IMR-90 (cell line): ENCODE measurements at regions not wholly inside any gene's neighbourhood (a gene's known extent, or its start where the extent isn't known, plus 50 kb on each side); places are given as distances from the start of the nearest gene placed in this dataset.

Experiments
- ATAC-seq: fragments of 200-7000 bp; cut with Tn5 transposase; 2 replicates; pipeline ENCODE4 v1.9.1; 2020; ENCODE audit warnings: low read depth, mild to moderate bottlenecking, moderate library complexity
- BruUV-seq: library from RNA; stranded (reverse); fragments of 400-500 nt; replicated peaks from 2 replicates; lab custom pipeline; 2021; lab: Mats Ljungman, UMichigan
- CTCF ChIA-PET: fragments of 300-600 bp; formaldehyde crosslinking; extraction: SDS; loops from one replicate; lab custom pipeline; 2021; ENCODE audit warnings: antibody characterized with exemption; lab: Yijun Ruan, JAX
- POLR2A ChIA-PET: fragments of 300-600 bp; sonication (Branson Sonifier 250); formaldehyde crosslinking; loops from one replicate; lab custom pipeline; 2022; ENCODE audit warnings: antibody characterized with exemption; ENCODE audit not compliant: unreplicated experiment; lab: Charles Lee
- DNase-seq: peaks from one replicate; pipeline ENCODE4 v3.0.0; 2013
- H2AFZ ChIP-seq: replicated peaks from 2 replicates; pipeline ENCODE3; 2013; ENCODE audit warnings: low read length, mild to moderate bottlenecking; ENCODE audit not compliant: poor library complexity
- H2AK5ac ChIP-seq: 2 replicates; pipeline ENCODE4 v1.6.1; 2013; ENCODE audit warnings: low read depth, low read length, inconsistent platforms
- H2AK9ac ChIP-seq: replicated peaks from 2 replicates; pipeline ENCODE3; 2013; ENCODE audit warnings: mild to moderate bottlenecking, low read depth, low read length, moderate library complexity; ENCODE audit not compliant: poor library complexity
- H2BK120ac ChIP-seq: 2 replicates; pipeline ENCODE4 v1.6.1; 2013; ENCODE audit warnings: low read depth, low read length, inconsistent platforms
- H2BK15ac ChIP-seq: 3 replicates; pipeline ENCODE4 v1.6.1; 2013; ENCODE audit warnings: low read depth, low read length, inconsistent platforms
- H2BK20ac ChIP-seq: 2 replicates; pipeline ENCODE4 v1.6.1; 2013; ENCODE audit warnings: low read depth, mild to moderate bottlenecking, inconsistent platforms, low read length, moderate library complexity
- H2BK5ac ChIP-seq: 2 replicates; pipeline ENCODE4 v1.6.1; 2013; ENCODE audit warnings: mild to moderate bottlenecking, low read depth, low read length, inconsistent platforms; ENCODE audit not compliant: poor library complexity, severe bottlenecking
- H3K14ac ChIP-seq: replicated peaks from 2 replicates; pipeline ENCODE4 v1.6.1; 2013; ENCODE audit warnings: low read depth, low read length, inconsistent platforms
- H3K18ac ChIP-seq: 2 replicates; pipeline ENCODE4 v1.6.1; 2013; ENCODE audit warnings: low read depth, low read length, control low read depth
- H3K23ac ChIP-seq: 2 replicates; pipeline ENCODE4 v1.6.1; 2013; ENCODE audit warnings: low read depth, low read length, inconsistent platforms
- H3K27ac ChIP-seq: 2 replicates; pipeline ENCODE4 v1.5.1; 2013; ENCODE audit warnings: mild to moderate bottlenecking, control low read depth, low read length; ENCODE audit not compliant: insufficient read depth
- H3K27me3 ChIP-seq: 2 replicates; pipeline ENCODE4 v1.6.1; 2013; ENCODE audit warnings: low read length; ENCODE audit not compliant: control insufficient read depth, insufficient read depth
- H3K36me3 ChIP-seq: 2 replicates; pipeline ENCODE4 v1.6.1; 2013; ENCODE audit warnings: low read length, mixed read lengths; ENCODE audit not compliant: control insufficient read depth, insufficient read depth
- H3K4ac ChIP-seq: 2 replicates; pipeline ENCODE4 v1.6.1; 2013; ENCODE audit warnings: low read depth, low read length, inconsistent platforms
- H3K4me1 ChIP-seq: 2 replicates; pipeline ENCODE4 v1.6.1; 2013; ENCODE audit warnings: low read length, mixed read lengths; ENCODE audit not compliant: control insufficient read depth, insufficient read depth
- H3K4me2 ChIP-seq: 2 replicates; pipeline ENCODE4 v1.6.1; 2013; ENCODE audit warnings: low read depth, mild to moderate bottlenecking, control low read depth, low read length, moderate library complexity
- H3K4me3 ChIP-seq: 2 replicates; pipeline ENCODE4 v1.5.1; 2013; ENCODE audit warnings: low read depth, mild to moderate bottlenecking, control low read depth, low read length, moderate library complexity; ENCODE audit not compliant: insufficient read depth
- H3K56ac ChIP-seq: 2 replicates; pipeline ENCODE4 v1.6.1; 2013; ENCODE audit warnings: low read length, inconsistent platforms; ENCODE audit not compliant: insufficient read depth; ENCODE audit errors: extremely low read depth
- H3K79me1 ChIP-seq, 2 experiments: 2 replicates each; pipeline ENCODE4 v1.6.1; 2013; ENCODE audit warnings: low read length in 2 of 2, inconsistent platforms in 1 of 2, low read depth in 1 of 2
- H3K9ac ChIP-seq: 2 replicates; pipeline ENCODE4 v1.6.1; 2013; ENCODE audit warnings: low read depth, low read length, control low read depth
- H3K9me1 ChIP-seq: 2 replicates; pipeline ENCODE4 v1.6.1; 2013; ENCODE audit warnings: low read length, inconsistent platforms; ENCODE audit not compliant: insufficient read depth
- H3K9me3 ChIP-seq: 2 replicates; pipeline ENCODE4 v1.6.1; 2013; ENCODE audit warnings: low read length; ENCODE audit not compliant: control insufficient read depth, insufficient read depth
- H4K20me1 ChIP-seq: 2 replicates; pipeline ENCODE4 v1.6.1; 2013; ENCODE audit warnings: low read length, inconsistent platforms; ENCODE audit not compliant: insufficient read depth
- H4K5ac ChIP-seq: 2 replicates; pipeline ENCODE4 v1.6.1; 2013; ENCODE audit warnings: mild to moderate bottlenecking, low read depth, low read length, control low read depth
- H4K8ac ChIP-seq, 2 experiments: 2 replicates each; pipeline ENCODE4 v1.6.1; 2013; ENCODE audit warnings: low read depth in 2 of 2, low read length in 2 of 2, control low read depth in 1 of 2, inconsistent platforms in 1 of 2
- H4K91ac ChIP-seq: 2 replicates; pipeline ENCODE4 v1.6.1; 2013; ENCODE audit warnings: low read depth, low read length, inconsistent platforms; ENCODE audit not compliant: insufficient read depth
- BHLHE40 ChIP-seq: fragments of 150-350 bp; IDR thresholded peaks from 2 replicates; pipeline ENCODE4 v1.6.1; 2016; ENCODE audit warnings: mild to moderate bottlenecking, low read depth, low read length
- CEBPB ChIP-seq: IDR thresholded peaks from 2 replicates; pipeline ENCODE4 v1.6.1; 2012; ENCODE audit warnings: low read depth, low read length, improper control_type of control experiment
- CHD1 ChIP-seq: IDR thresholded peaks from 2 replicates; pipeline ENCODE4 v1.6.1; 2012; ENCODE audit warnings: low read depth, low read length, improper control_type of control experiment
- FOS ChIP-seq: fragments of 150-350 bp; IDR thresholded peaks from 2 replicates; pipeline ENCODE4 v1.6.1; 2016; ENCODE audit warnings: low read depth, low read length
- MAFK ChIP-seq: IDR thresholded peaks from 2 replicates; pipeline ENCODE4 v1.6.1; 2012; ENCODE audit warnings: low read depth, low read length, improper control_type of control experiment
- MAZ ChIP-seq: IDR thresholded peaks from 2 replicates; pipeline ENCODE4 v1.6.1; 2012; ENCODE audit warnings: low read depth, mild to moderate bottlenecking, low read length, improper control_type of control experiment, moderate library complexity, borderline replicate concordance
- POLR2A ChIP-seq: IDR thresholded peaks from 2 replicates; pipeline ENCODE4 v1.6.1; 2012; ENCODE audit warnings: mild to moderate bottlenecking, low read depth, low read length
- RAD21 ChIP-seq: IDR thresholded peaks from 2 replicates; pipeline ENCODE4 v1.6.1; 2012; ENCODE audit warnings: low read length, improper control_type of control experiment
- RCOR1 ChIP-seq: IDR thresholded peaks from 2 replicates; pipeline ENCODE4 v1.6.1; 2012; ENCODE audit warnings: mild to moderate bottlenecking, low read length, improper control_type of control experiment; ENCODE audit not compliant: insufficient replicate concordance
- RFX5 ChIP-seq: IDR thresholded peaks from 2 replicates; pipeline ENCODE4 v1.8.0; 2012; ENCODE audit warnings: low read depth, mild to moderate bottlenecking, low read length, moderate library complexity
- SMC3 ChIP-seq: fragments of 150-350 bp; IDR thresholded peaks from 2 replicates; pipeline ENCODE4 v1.6.1; 2016; ENCODE audit warnings: low read depth, mild to moderate bottlenecking, antibody characterized with exemption, low read length, moderate library complexity
- WGBS, 2 experiments: methylation state at CpG; one replicate each; pipeline versions ENCODE4 v1.1.5 to v1.1.7; 2013; ENCODE audit warnings: missing lambda C conversion rate in 2 of 2; ENCODE audit not compliant: insufficient read length in 1 of 2; ENCODE audit errors: extremely low coverage in 2 of 2; 5-methylcytosine and 5-hydroxymethylcytosine counted together
- dilution Hi-C: fragments of 300-500 bp; cut with HindIII; formaldehyde crosslinking; loops from one replicate; pipeline ENCODE4 v1.14.3; 2018; ENCODE audit warnings: low sequenced_read_pairs; ENCODE audit not compliant: unreplicated experiment
- in situ Hi-C: fragments of 300-500 bp; cut with MboI; formaldehyde crosslinking; loops from 3 replicates; pipeline ENCODE4 v1.14.3; 2019; ENCODE audit warnings: low sequenced_read_pairs, inconsistent platforms, mixed read lengths
- intact Hi-C: fragments of 100-400 bp; cut with micrococcal nuclease; formaldehyde crosslinking; loops from 2 replicates; pipeline ENCODE4 v1.10.0; 2022
- TF ChIP-seq, protein P1 (sequence below): fragments of 150-350 bp; IDR thresholded peaks from 2 replicates; pipeline ENCODE4 v1.6.1; 2016; ENCODE audit warnings: low read depth, mild to moderate bottlenecking, low read length, moderate library complexity, borderline replicate concordance
- TF ChIP-seq, protein P2 (sequence below): conservative IDR thresholded peaks from 2 replicates; pipeline ENCODE4 v1.5.1; 2012; ENCODE audit warnings: mild to moderate bottlenecking, low read depth, low read length, improper control_type of control experiment
- TF ChIP-seq, protein P3 (sequence below): fragments of 150-350 bp; IDR thresholded peaks from 2 replicates; pipeline ENCODE4 v1.6.1; 2017; ENCODE audit warnings: mild to moderate bottlenecking, antibody characterized with exemption, low read length, low read depth

GRCh38 chr9:90167914-90168313 is 474.7 kb downstream of the DIRAS2 start:
- no TSS peak for BruUV-seq
- Histone ChIP-seq H3K9me3 (no peaks in the 10 kb centered on the region), H3K18ac (no peak overlapping the region), H2BK5ac (no peak overlapping the region), H3K9me1 (no peaks in the 10 kb centered on the region), H3K4ac (no peak overlapping the region), H3K9ac (no peak overlapping the region), H2BK15ac (no peak overlapping the region), H4K91ac (no peak overlapping the region), H3K79me1 (no peaks in the 10 kb centered on the region), H3K14ac (no peak overlapping the region), H2BK20ac (no peak overlapping the region), H2AK5ac (no peak overlapping the region), H3K27ac (no peak overlapping the region), H4K5ac (no peak overlapping the region), H4K8ac (no peak overlapping the region), H3K4me2 (no peak overlapping the region), H3K27me3 (no peaks in the 10 kb centered on the region), H3K4me3 (no peak overlapping the region), H2AK9ac (no peak overlapping the region), H2BK120ac (no peak overlapping the region), H3K56ac (no peak overlapping the region), H3K23ac (no peak overlapping the region), H3K4me1 (no peaks in the 10 kb centered on the region), H2AFZ (no peak overlapping the region), H4K20me1 (no peaks in the 10 kb centered on the region), H3K36me3 (no peaks in the 10 kb centered on the region)
- TF ChIP-seq RFX5 = no peak
- TF ChIP-seq, protein P1, sequence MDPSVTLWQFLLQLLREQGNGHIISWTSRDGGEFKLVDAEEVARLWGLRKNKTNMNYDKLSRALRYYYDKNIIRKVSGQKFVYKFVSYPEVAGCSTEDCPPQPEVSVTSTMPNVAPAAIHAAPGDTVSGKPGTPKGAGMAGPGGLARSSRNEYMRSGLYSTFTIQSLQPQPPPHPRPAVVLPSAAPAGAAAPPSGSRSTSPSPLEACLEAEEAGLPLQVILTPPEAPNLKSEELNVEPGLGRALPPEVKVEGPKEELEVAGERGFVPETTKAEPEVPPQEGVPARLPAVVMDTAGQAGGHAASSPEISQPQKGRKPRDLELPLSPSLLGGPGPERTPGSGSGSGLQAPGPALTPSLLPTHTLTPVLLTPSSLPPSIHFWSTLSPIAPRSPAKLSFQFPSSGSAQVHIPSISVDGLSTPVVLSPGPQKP = no peak
- no peak for TF ChIP-seq SMC3
- no peak for TF ChIP-seq RCOR1
- TF ChIP-seq MAFK = no peak
- no peak for TF ChIP-seq CHD1
- TF ChIP-seq FOS = no peak
- no peak for TF ChIP-seq POLR2A
- TF ChIP-seq, protein P2, sequence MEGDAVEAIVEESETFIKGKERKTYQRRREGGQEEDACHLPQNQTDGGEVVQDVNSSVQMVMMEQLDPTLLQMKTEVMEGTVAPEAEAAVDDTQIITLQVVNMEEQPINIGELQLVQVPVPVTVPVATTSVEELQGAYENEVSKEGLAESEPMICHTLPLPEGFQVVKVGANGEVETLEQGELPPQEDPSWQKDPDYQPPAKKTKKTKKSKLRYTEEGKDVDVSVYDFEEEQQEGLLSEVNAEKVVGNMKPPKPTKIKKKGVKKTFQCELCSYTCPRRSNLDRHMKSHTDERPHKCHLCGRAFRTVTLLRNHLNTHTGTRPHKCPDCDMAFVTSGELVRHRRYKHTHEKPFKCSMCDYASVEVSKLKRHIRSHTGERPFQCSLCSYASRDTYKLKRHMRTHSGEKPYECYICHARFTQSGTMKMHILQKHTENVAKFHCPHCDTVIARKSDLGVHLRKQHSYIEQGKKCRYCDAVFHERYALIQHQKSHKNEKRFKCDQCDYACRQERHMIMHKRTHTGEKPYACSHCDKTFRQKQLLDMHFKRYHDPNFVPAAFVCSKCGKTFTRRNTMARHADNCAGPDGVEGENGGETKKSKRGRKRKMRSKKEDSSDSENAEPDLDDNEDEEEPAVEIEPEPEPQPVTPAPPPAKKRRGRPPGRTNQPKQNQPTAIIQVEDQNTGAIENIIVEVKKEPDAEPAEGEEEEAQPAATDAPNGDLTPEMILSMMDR = no peak
- TF ChIP-seq RAD21 = no peak
- TF ChIP-seq, protein P3, sequence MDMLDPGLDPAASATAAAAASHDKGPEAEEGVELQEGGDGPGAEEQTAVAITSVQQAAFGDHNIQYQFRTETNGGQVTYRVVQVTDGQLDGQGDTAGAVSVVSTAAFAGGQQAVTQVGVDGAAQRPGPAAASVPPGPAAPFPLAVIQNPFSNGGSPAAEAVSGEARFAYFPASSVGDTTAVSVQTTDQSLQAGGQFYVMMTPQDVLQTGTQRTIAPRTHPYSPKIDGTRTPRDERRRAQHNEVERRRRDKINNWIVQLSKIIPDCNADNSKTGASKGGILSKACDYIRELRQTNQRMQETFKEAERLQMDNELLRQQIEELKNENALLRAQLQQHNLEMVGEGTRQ = no peak
- no peak for TF ChIP-seq BHLHE40
- no peak for TF ChIP-seq CEBPB
- no peak for TF ChIP-seq MAZ
- ChIA-PET POLR2A (no interaction called here), CTCF (no interaction called here)
- ATAC-seq (no peak), DNase-seq (no peak)
- dilution Hi-C loops (no loop called here), intact Hi-C loops (loop anchor here (10.0 kb wide), 1 partner anchor 1247 kb away; no protein-coding TSS in a partner anchor), in situ Hi-C loops (no loop called here)
- no CpG with 5 or more reads among the region's 2 CpGs for WGBS, 2 experiments
